RWPE2 (cell line): ENCODE measurements at regions not wholly inside any gene's neighbourhood (a gene's known extent, or its start where the extent isn't known, plus 50 kb on each side); places are given as distances from the start of the nearest gene placed in this dataset.

Experiments
- ATAC-seq: fragments of 200-7000 bp; cut with Tn5 transposase; 3 replicates; pipeline ENCODE4 v1.9.1; 2021; ENCODE audit warnings: low read depth
- DNase-seq: peaks from one replicate; pipeline ENCODE4 v3.0.0-alpha.2; 2020; ENCODE audit warnings: low spot score
- H3K27ac ChIP-seq: fragments of 450-650 bp; 2 replicates; pipeline ENCODE4 v1.5.1; 2017; ENCODE audit warnings: mild to moderate bottlenecking; ENCODE audit not compliant: poor library complexity, severe bottlenecking
- H3K27me3 ChIP-seq: fragments of 250-450 bp; sonication (Bioruptor Pico); 2 replicates; pipeline ENCODE4 v1.5.1; 2021; ENCODE audit warnings: mild to moderate bottlenecking, moderate library complexity; ENCODE audit not compliant: insufficient read depth, poor library complexity, severe bottlenecking
- H3K36me3 ChIP-seq: fragments of 250-450 bp; sonication (Bioruptor Pico); 2 replicates; pipeline ENCODE4 v1.5.1; 2020; ENCODE audit warnings: low read depth, mild to moderate bottlenecking, moderate library complexity
- H3K4me1 ChIP-seq: fragments of 250-450 bp; sonication (Bioruptor Pico); 2 replicates; pipeline ENCODE4 v1.5.1; 2021; ENCODE audit warnings: mild to moderate bottlenecking, moderate library complexity; ENCODE audit not compliant: insufficient read depth, poor library complexity, severe bottlenecking
- H3K4me3 ChIP-seq: fragments of 250-450 bp; sonication (Bioruptor Pico); 2 replicates; pipeline ENCODE4 v1.5.1; 2021; ENCODE audit warnings: mild to moderate bottlenecking, moderate library complexity; ENCODE audit not compliant: severe bottlenecking
- H3K9me3 ChIP-seq: fragments of 250-450 bp; sonication (Bioruptor Pico); 2 replicates; pipeline ENCODE4 v1.5.1; 2021; ENCODE audit warnings: mild to moderate bottlenecking, moderate library complexity; ENCODE audit not compliant: severe bottlenecking
- CTCF ChIP-seq: fragments of 450-650 bp; IDR thresholded peaks from one replicate; pipeline ENCODE4 v1.5.1; 2017; ENCODE audit warnings: mild to moderate bottlenecking, moderate library complexity; ENCODE audit not compliant: poor library complexity, severe bottlenecking

- Histone ChIP-seq H3K27me3 (peaks cover 5% of the 10 kb centered on the region), H3K4me3 (no peak overlapping the region), H3K9me3 (no peaks in the 10 kb centered on the region), H3K4me1 (peaks cover 30% of the 10 kb centered on the region), H3K27ac (peak overlapping the region; percentile 22), H3K36me3 (no peaks in the 10 kb centered on the region)
- peak; percentile 98 for DNase-seq
- no peak for TF ChIP-seq CTCF
- ATAC-seq: peak; percentile 97
Measured at GRCh38 chr20:62590309-62591121, 51.8 kb upstream of the SLCO4A1 start.

DNA sequence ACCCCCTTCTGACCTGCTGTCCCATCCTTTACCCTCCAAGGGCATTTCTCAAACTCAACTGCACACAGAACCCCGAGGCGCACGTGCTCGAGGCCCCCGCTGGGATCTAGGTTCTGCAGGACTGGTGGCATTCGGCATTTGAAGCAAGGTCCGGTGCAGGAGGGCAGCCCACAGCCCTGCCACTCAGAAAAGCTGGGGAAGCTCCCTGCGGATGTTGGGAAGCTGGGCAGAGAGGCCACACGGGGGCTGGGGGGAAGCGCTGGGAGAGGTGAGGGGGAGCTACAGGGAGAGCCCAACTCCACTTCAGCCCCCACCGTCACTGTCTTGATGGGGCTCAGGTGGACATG, 51.2 kb upstream of the SLCO4A1 start:
- DNase-seq (no peak), ATAC-seq (no peak)
- TF ChIP-seq CTCF: no peak
- Histone ChIP-seq H3K4me3 (no peak overlapping the region), H3K4me1 (peaks cover 32% of the 10 kb centered on the region), H3K36me3 (no peaks in the 10 kb centered on the region), H3K9me3 (no peaks in the 10 kb centered on the region), H3K27me3 (peaks cover 2% of the 10 kb centered on the region), H3K27ac (no peak overlapping the region)

DNA sequence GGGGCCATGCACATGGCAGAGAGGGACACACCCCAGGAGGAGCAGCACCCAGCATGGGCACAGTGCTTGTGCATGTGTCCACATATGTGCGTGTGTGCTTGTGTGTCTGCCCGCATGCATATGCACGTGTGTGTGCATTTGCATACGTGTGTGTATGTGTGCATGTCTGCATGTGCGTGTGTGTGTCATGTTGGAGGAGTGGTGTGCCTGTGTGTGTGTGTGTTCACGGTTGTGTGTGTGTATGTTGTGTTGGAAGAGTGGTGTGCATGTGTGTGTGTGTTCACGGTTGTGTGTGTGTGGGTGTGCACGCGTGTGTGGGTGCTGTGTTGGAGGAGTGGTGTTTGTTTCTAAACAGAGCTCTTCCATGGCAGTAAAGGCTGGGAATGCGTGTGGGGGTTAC, 50.7 kb upstream of the SLCO4A1 start:
- H3K4me1 ChIP-seq: peaks cover 32% of the 10 kb centered on the region
- no peaks in the 10 kb centered on the region for H3K27me3 ChIP-seq
- H3K36me3 ChIP-seq: no peaks in the 10 kb centered on the region
- DNase-seq (no peak), ATAC-seq (no peak)
- H3K27ac ChIP-seq: no peak overlapping the region
- H3K4me3 ChIP-seq: no peak overlapping the region
- no peak for TF ChIP-seq CTCF
- H3K9me3 ChIP-seq: no peaks in the 10 kb centered on the region
